SK-N-SH treated with all-trans-retinoic acid at 6 μM for 48 hours (cell line): ENCODE measurements at regions not wholly inside any gene's neighbourhood (a gene's known extent, or its start where the extent isn't known, plus 50 kb on each side); places are given as distances from the start of the nearest gene placed in this dataset.

Source experiments
- ATAC-seq: fragments of 200-7000 bp; cut with Tn5 transposase; 3 replicates; pipeline ENCODE4 v1.9.1; 2020; ENCODE audit warnings: mild to moderate bottlenecking, moderate library complexity
- BACH2 ChIP-seq: fragments of 250-450 bp; sonication (Bioruptor Pico); IDR thresholded peaks from 2 replicates; pipeline ENCODE4 v1.9.0; 2021; ENCODE audit warnings: mild to moderate bottlenecking, borderline replicate concordance
- CREB5 ChIP-seq: fragments of 250-450 bp; sonication (Bioruptor Pico); IDR thresholded peaks from 2 replicates; pipeline ENCODE4 v1.5.1; 2020; ENCODE audit warnings: low read depth, mild to moderate bottlenecking, moderate library complexity
- CSDC2 ChIP-seq: fragments of 250-450 bp; sonication (Bioruptor Pico); IDR thresholded peaks from 2 replicates; pipeline ENCODE4 v1.5.0; 2020; ENCODE audit warnings: mild to moderate bottlenecking, moderate library complexity
- ESRRG ChIP-seq: fragments of 250-450 bp; sonication (Bioruptor Pico); IDR thresholded peaks from 2 replicates; pipeline ENCODE4 v1.6.1; 2021; ENCODE audit warnings: mild to moderate bottlenecking
- GLIS3 ChIP-seq: fragments of 250-450 bp; sonication (Bioruptor Pico); IDR thresholded peaks from 2 replicates; pipeline ENCODE4 v1.5.0; 2020; ENCODE audit warnings: mild to moderate bottlenecking, moderate library complexity
- ISL1 ChIP-seq: fragments of 250-450 bp; sonication (Bioruptor Pico); IDR thresholded peaks from 2 replicates; pipeline ENCODE4 v2.1.2; 2022; ENCODE audit warnings: mild to moderate bottlenecking, moderate library complexity
- OSR1 ChIP-seq: fragments of 250-450 bp; sonication (Bioruptor Pico); IDR thresholded peaks from 2 replicates; pipeline ENCODE4 v1.8.0; 2022; ENCODE audit warnings: moderate library complexity, mild to moderate bottlenecking, inconsistent platforms
- PATZ1 ChIP-seq: fragments of 250-450 bp; sonication (Bioruptor Pico); IDR thresholded peaks from 2 replicates; pipeline ENCODE4 v1.8.0; 2020; ENCODE audit warnings: mild to moderate bottlenecking, moderate library complexity, borderline replicate concordance
- PPARA ChIP-seq: fragments of 250-450 bp; sonication (Bioruptor Pico); IDR thresholded peaks from 2 replicates; pipeline ENCODE4 v1.5.0; 2020; ENCODE audit warnings: mild to moderate bottlenecking, borderline replicate concordance
- RARB ChIP-seq: fragments of 250-450 bp; sonication (Bioruptor Pico); IDR thresholded peaks from 2 replicates; pipeline ENCODE4 v1.8.0; 2021; ENCODE audit warnings: mild to moderate bottlenecking, moderate library complexity
- TCF4 ChIP-seq: fragments of 250-450 bp; sonication (Bioruptor Pico); IDR thresholded peaks from 2 replicates; pipeline ENCODE4 v1.8.0; 2021; ENCODE audit warnings: mild to moderate bottlenecking, moderate library complexity, borderline replicate concordance
- TOX ChIP-seq: fragments of 250-450 bp; sonication (Bioruptor Pico); IDR thresholded peaks from 2 replicates; pipeline ENCODE4 v1.8.0; 2021; ENCODE audit warnings: mild to moderate bottlenecking, moderate library complexity, borderline replicate concordance
- ZC3H10 ChIP-seq: fragments of 250-450 bp; sonication (Bioruptor Pico); IDR thresholded peaks from 2 replicates; pipeline ENCODE4 v1.5.1; 2021; ENCODE audit warnings: mild to moderate bottlenecking, moderate library complexity
- ZFP3 ChIP-seq: fragments of 250-450 bp; sonication (Bioruptor Pico); IDR thresholded peaks from 2 replicates; pipeline ENCODE4 v1.5.0; 2020; ENCODE audit warnings: mild to moderate bottlenecking, moderate library complexity
- ZFP30 ChIP-seq: fragments of 450-650 bp; formaldehyde crosslinking; IDR thresholded peaks from 2 replicates; pipeline ENCODE4 v1.5.0; 2022; ENCODE audit warnings: mild to moderate bottlenecking, moderate library complexity
- ZNF565 ChIP-seq: fragments of 450-650 bp; formaldehyde crosslinking; conservative IDR thresholded peaks from 2 replicates; pipeline ENCODE4 v1.5.0; 2020; ENCODE audit warnings: low read depth, mild to moderate bottlenecking, moderate library complexity
- ZNF70 ChIP-seq: fragments of 450-650 bp; formaldehyde crosslinking; IDR thresholded peaks from 2 replicates; pipeline ENCODE4 v1.5.0; 2020; ENCODE audit warnings: mild to moderate bottlenecking, moderate library complexity
- ZNF8 ChIP-seq: fragments of 450-650 bp; formaldehyde crosslinking; IDR thresholded peaks from 2 replicates; pipeline ENCODE4 v1.5.0; 2020; ENCODE audit warnings: mild to moderate bottlenecking, moderate library complexity
- TF ChIP-seq, protein P1 (sequence below): fragments of 250-450 bp; sonication (Bioruptor Pico); IDR thresholded peaks from 2 replicates; pipeline ENCODE4 v1.5.0; 2020; ENCODE audit warnings: mild to moderate bottlenecking, moderate library complexity
- TF ChIP-seq, protein P2 (sequence below): fragments of 250-450 bp; sonication (Bioruptor Pico); IDR thresholded peaks from 2 replicates; pipeline ENCODE4 v1.5.1; 2021; ENCODE audit warnings: mild to moderate bottlenecking, moderate library complexity

- TF ChIP-seq, protein P1, sequence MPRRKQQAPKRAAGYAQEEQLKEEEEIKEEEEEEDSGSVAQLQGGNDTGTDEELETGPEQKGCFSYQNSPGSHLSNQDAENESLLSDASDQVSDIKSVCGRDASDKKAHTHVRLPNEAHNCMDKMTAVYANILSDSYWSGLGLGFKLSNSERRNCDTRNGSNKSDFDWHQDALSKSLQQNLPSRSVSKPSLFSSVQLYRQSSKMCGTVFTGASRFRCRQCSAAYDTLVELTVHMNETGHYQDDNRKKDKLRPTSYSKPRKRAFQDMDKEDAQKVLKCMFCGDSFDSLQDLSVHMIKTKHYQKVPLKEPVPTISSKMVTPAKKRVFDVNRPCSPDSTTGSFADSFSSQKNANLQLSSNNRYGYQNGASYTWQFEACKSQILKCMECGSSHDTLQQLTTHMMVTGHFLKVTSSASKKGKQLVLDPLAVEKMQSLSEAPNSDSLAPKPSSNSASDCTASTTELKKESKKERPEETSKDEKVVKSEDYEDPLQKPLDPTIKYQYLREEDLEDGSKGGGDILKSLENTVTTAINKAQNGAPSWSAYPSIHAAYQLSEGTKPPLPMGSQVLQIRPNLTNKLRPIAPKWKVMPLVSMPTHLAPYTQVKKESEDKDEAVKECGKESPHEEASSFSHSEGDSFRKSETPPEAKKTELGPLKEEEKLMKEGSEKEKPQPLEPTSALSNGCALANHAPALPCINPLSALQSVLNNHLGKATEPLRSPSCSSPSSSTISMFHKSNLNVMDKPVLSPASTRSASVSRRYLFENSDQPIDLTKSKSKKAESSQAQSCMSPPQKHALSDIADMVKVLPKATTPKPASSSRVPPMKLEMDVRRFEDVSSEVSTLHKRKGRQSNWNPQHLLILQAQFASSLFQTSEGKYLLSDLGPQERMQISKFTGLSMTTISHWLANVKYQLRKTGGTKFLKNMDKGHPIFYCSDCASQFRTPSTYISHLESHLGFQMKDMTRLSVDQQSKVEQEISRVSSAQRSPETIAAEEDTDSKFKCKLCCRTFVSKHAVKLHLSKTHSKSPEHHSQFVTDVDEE (CRISPR knock-in tag), result no peak
- TF ChIP-seq ZNF70 (CRISPR knock-in tag) (no peak), RARB (CRISPR knock-in tag) (no peak)
Observed at GRCh38 chr10:113235508-113235907, 285.5 kb downstream of the TCF7L2 start (continued).

- ATAC-seq, result no peak
- TF ChIP-seq CSDC2 (CRISPR knock-in tag), result no peak
- no peak for TF ChIP-seq ZC3H10 (CRISPR knock-in tag)
- no peak for TF ChIP-seq PATZ1 (CRISPR knock-in tag)
- TF ChIP-seq CREB5 (CRISPR knock-in tag), result no peak
- TF ChIP-seq BACH2 (CRISPR knock-in tag), result no peak
- no peak for TF ChIP-seq TCF4 (CRISPR knock-in tag)
- no peak for TF ChIP-seq GLIS3
- TF ChIP-seq ZNF8, result no peak
- no peak for TF ChIP-seq ZNF565 (CRISPR knock-in tag)
- no peak for TF ChIP-seq ESRRG (CRISPR knock-in tag)
- no peak for TF ChIP-seq ISL1 (CRISPR knock-in tag)
- TF ChIP-seq RARB (CRISPR knock-in tag), result no peak
- TF ChIP-seq ZFP30 (CRISPR knock-in tag), result no peak
- TF ChIP-seq, protein P2, sequence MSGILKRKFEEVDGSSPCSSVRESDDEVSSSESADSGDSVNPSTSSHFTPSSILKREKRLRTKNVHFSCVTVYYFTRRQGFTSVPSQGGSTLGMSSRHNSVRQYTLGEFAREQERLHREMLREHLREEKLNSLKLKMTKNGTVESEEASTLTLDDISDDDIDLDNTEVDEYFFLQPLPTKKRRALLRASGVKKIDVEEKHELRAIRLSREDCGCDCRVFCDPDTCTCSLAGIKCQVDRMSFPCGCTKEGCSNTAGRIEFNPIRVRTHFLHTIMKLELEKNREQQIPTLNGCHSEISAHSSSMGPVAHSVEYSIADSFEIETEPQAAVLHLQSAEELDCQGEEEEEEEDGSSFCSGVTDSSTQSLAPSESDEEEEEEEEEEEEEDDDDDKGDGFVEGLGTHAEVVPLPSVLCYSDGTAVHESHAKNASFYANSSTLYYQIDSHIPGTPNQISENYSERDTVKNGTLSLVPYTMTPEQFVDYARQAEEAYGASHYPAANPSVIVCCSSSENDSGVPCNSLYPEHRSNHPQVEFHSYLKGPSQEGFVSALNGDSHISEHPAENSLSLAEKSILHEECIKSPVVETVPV (CRISPR knock-in tag), result no peak
- TF ChIP-seq ZFP3 (CRISPR knock-in tag), result no peak
- no peak for TF ChIP-seq OSR1 (CRISPR knock-in tag)
- no peak for TF ChIP-seq TOX (CRISPR knock-in tag)
- TF ChIP-seq ZNF70 (CRISPR knock-in tag), result no peak
- TF ChIP-seq PPARA, result no peak
- TF ChIP-seq, protein P1 (CRISPR knock-in tag), result no peak
Observed at GRCh38 chr10:113236998-113237397, 287.0 kb downstream of the TCF7L2 start.

- no peak for TF ChIP-seq ESRRG (CRISPR knock-in tag)
- no peak for TF ChIP-seq BACH2 (CRISPR knock-in tag)
- TF ChIP-seq PATZ1 (CRISPR knock-in tag), result no peak
- TF ChIP-seq, protein P1 (CRISPR knock-in tag), result no peak
- TF ChIP-seq ISL1 (CRISPR knock-in tag), result no peak
- TF ChIP-seq, protein P2 (CRISPR knock-in tag), result no peak
- no peak for ATAC-seq
Observed at GRCh38 chr10:113239566-113240350, 289.7 kb downstream of the TCF7L2 start.
